OCI-M2 (cell line): ENCODE measurements at regions not wholly inside any gene's neighbourhood (a gene's known extent, or its start where the extent isn't known, plus 50 kb on each side); places are given as distances from the start of the nearest gene placed in this dataset.

ENCODE experiments used
- DNase-seq: peaks from one replicate; lab custom pipeline; 2025; ENCODE audit not compliant: unreplicated experiment; lab: John Stamatoyannopoulos, UW

DNA sequence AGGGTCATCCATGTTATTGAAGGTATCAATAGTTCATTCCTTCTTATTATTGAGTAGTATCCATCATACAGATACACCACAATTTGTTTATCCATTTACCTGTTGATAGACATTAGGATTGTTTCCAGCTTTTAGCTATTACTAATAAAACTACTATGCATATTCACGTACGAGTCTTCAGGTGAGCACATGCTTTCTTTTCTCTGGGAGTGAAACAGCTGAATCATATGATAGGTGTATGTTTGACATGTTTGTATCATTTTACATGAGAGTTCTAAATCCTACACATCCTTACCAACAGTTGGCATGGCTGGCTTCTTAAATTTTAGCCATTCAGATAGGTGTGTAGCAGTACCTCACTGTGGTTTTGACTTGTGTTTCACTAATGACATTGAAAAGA, 556.6 kb upstream of the DIPK2B start:
- no peak for DNase-seq

DNA sequence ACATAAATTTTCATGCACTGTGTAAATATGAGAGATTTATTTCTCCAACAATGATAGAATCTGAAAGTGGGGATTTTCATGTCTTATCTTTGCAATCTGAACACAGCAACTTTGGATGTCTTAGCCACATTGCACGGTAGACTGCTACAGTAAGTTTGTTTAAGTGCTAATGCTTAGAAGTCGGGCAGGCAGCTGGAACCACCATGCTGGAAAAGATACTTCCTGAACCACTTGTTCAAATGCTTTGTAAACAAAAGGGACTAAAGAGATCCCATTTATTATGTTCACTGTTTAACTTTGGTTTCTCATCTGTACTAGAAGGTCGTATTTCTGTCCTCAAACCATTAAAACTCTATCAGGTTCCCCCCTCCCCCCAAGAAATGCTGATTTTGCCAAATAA, 555.9 kb upstream of the DIPK2B start:
- no peak for DNase-seq

DNA sequence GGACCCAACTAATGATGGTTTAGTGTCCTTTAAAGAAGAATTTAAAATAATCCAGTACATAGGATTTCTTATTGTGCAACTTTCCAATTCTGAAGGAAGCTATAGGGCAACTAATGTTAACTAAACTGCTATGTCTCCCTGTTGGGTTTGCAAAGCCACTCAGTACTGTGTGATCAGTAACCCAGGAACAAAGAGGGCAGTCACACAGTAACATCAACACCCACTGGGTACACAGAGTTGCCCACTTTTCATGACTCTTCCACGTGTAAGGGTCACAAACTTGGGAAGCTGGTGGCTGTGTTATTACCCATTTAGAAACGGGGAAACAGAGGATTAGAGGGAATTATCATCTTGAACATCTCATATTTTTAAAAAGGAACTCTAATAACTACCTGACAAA, 555.0 kb upstream of the DIPK2B start:
- no peak for DNase-seq

DNA sequence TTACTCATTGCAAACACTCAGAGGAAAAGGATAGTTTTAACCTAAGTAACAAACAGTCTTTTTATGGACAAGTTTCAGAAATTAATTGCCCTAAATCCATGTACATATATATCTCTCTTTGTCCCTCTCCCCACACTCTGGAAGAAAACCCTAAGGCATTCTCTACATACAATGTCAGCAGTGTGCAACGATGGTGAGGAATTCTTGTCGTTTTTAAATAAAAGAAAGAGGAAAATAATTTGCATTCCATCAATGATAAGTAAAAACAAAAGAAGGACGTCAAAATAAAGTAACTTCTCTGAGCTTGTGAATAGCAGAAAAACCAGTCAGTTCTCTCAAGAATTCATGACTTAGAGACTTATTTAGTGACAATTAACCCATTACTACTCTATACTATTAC, 550.5 kb upstream of the DIPK2B start:
- no peak for DNase-seq

DNA sequence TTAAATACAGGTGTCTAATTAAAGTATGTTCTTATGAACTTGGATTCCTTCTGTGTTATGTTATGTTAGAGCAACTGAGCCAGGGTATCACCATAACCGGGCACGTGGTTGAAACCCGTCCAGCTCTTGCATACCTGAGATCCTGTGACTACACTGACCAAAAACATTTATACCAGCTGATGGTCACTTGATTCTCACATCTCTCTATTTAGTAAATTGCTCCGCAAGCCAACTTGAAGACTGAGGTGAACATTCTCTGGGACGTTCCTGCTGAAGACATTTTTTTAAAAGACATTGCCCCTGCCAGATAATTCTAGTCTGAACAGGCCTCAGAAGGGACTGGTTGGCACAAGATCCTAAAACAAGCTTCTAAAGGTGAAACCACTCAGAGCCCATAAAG, 550.0 kb upstream of the DIPK2B start:
- DNase-seq = no peak

DNA sequence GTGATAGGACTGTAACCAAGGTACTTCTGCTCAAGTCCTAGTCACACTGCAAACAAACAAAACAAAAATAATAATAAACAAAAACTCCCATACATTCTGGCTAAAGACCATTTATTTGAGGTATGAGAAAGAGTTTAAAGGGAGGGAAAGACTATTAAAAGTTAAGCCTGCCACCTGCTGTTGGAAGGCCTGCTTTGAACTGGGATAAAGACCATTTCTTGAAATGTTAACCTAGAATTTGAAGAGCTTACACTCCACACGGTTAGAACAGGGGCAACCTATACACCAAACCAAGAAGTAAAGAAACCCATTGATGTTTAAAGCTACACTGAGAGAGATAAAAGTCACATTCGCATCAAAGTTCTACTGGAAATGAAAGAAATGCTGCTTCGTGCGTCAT, 548.7 kb upstream of the DIPK2B start:
- DNase-seq = no peak

DNA sequence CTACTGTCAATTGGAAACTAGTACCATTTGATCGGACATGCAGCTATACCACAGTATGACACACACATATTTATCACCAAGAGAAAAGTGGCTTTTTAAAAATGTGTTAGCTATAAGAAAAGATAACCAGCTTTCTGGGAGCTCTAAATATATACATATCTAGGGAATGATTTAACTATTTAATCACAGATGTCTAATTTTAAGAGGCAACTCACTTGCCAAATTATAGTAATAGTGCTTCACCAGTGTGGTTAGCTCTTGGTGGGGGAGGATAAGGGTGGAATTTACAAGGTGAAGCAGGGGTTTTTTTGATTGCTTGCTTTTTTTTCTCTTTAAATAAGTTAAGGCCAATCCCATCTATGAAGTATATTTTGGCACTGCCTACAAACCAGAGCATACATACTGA, 547.7 kb upstream of the DIPK2B start:
- DNase-seq = no peak

DNA sequence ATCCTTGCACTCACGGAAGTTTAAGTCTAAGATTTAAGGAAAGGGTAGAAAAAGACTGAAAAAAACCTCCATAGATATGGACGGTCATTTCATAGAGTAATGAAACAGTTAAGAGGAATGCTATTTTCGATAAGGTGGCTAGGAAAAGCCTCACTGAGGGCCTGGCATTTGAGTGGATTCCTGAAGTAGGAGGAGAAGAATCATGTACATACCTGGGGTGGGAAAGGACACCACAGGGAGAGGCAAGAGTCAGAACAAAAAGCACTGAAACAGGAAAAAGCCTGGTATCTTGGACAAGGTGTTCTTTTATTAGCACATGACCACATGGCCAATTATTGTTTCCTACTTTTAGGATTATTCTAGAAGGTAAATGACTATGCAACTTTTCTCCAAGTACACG, 547.2 kb upstream of the DIPK2B start:
- no peak for DNase-seq

DNA sequence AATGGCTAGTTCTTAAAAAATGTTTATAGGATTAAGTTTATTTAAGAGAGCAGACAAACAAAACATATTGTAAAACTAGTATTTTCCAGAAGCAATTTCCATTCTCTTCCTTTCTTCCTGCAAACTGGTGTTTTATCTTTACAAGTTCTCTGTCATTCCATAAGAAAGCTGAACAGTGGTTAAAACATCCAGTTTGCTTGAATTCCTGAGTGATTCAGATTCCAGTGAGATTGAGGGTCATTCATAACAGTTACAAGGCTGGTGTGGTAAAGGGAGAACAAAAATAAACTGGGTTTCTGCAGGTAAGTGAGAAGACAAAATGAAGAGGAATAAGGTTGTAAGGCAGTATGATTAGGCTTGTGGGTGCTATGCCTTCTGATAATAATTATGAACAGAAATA, 544.8 kb upstream of the DIPK2B start:
- DNase-seq = no peak

DNA sequence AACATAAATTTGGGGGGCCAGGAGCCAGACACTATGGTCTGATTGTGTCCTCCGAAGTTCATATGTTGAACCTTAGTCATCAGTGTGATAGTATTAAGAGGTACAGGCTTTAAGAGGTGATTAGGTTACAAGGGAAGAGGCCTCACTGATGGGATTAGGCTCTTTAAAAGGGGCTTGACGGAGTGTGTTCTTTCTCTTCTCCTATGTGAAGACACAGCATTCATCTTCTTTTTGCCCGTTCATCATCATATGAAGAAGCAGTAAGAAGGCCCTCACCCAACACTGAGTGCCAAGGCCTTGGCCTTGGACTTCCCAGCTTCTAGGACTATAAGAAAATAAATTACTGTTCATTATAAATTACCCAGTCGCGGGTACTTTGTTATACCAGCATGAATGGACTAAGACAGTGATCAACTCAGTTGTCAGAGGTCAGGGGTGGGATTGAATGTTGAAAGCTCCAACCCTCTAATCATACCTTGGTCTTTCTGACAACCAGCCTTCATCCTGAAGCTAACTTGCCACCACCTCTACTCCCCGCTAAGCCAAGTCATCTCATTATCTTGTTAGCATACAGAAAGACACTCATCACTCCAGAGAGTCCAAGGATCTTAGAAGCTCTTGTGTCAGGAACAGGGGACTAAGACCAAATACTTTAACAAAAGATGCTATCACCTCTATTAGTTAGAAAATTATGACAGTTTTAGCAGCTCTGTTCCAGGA, 543.4 kb upstream of the DIPK2B start:
- DNase-seq = no peak

DNA sequence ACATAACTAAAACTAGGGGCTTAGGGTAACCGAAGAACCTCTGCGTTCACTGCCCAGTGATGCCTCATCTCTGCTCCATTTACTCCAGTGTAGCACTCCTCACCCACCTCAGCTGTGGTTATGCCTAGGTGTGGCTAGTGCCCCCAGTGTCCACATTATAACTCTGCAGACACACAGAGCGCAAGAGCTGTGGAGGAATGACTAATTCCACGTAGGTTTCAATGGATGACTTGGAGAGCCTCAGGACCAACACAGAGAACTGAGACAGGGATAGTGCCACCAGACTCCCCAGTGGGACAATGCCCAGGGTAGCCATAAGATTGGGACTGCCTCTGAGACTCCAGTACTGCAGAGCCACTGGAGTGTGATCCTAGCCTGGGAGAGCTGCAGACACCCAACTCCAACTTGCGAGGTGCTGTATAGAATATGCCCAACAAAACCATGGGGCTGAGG, 542.4 kb upstream of the DIPK2B start:
- DNase-seq = no peak

DNA sequence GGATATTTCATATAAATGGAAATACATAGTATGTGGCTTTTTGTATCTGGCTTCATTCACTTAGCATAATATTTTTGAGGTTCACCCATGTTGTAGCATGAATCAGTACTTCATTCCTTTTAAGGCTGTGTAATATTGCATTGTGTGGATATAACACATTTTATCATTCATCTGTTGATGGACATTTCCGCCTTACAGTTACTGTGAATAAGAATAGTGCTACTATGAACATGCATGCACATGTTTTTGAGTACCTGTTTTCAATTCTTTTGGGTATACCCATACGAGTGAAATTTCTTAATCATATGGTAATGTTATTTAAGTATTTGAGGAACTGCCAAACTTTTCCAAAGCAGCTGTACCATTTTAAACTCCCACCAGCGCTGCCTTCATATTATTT, 539.6 kb upstream of the DIPK2B start:
- no peak for DNase-seq

DNA sequence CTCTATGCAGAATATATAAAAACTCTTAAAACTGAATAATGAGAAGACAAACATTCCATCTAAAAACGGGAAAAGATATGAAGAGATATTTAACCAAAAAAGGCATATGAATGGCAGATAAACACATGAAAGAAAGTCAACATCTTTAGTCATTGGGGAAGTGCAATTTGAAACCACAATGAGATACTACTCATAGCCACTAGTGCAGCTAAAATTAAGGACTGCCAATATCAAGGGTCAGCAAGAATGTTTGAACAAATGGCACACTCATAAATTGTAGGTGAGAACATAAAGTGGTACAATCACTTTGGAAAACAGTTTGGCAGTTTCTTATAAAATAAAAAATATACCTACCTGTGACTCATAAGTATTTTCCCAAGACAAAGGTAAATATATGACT, 534.9 kb upstream of the DIPK2B start:
- no peak for DNase-seq

DNA sequence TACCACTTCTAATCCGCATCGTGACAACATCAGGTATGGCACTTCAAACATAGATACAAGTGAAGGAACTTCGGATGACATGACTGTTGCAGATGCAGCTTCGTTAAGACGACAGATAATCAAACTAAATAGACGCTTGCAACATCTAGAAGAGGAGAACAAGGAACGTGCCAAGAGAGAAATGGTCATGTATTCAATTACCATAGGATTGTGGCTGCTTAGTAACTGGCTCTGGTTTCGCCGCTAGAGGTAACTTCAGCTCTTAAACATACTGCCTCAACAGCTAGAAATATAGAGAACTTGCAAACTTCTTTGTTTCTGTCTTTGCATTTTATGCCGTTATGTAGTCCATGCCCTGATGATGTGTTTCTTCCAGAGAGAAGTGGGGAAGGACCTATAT, 530.8 kb upstream of the DIPK2B start:
- DNase-seq = no peak

DNA sequence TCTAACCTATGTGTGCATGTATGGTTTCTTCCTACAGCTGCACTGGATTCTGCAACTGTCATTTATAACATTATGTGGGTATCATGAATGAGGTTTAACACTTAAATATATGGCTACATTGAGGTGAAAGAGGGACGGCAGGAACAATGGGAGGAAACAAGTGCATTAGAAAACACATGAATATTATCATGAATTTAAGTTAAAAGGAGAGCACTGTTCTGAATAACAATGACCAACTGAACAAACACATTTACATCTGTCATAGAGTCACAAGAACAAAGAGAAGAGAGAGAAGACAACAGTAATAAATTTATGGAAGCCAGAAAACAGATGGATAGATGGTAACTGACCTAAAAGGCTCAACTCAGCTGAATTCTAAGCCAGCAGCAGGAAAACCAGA, 527.1 kb upstream of the DIPK2B start:
- no peak for DNase-seq

DNA sequence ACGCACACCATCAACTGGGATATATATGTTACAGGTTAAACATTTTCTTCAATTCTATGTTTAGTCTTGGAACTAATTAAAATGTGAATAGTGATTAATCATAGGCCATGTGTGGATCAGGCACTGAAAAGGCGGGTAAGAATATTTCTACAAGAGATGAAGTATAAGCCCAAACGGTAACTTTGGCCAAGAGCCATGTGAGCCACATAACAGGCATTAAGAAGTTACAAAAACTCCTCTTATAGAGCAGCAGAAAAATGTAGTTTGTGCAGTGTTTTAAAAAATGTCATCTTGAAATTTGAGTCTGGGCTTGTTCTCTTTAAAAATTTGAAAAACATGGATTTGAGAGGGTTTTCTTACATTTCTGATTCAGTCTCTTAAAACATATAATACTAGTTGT, 521.8 kb upstream of the DIPK2B start:
- DNase-seq = no peak

DNA sequence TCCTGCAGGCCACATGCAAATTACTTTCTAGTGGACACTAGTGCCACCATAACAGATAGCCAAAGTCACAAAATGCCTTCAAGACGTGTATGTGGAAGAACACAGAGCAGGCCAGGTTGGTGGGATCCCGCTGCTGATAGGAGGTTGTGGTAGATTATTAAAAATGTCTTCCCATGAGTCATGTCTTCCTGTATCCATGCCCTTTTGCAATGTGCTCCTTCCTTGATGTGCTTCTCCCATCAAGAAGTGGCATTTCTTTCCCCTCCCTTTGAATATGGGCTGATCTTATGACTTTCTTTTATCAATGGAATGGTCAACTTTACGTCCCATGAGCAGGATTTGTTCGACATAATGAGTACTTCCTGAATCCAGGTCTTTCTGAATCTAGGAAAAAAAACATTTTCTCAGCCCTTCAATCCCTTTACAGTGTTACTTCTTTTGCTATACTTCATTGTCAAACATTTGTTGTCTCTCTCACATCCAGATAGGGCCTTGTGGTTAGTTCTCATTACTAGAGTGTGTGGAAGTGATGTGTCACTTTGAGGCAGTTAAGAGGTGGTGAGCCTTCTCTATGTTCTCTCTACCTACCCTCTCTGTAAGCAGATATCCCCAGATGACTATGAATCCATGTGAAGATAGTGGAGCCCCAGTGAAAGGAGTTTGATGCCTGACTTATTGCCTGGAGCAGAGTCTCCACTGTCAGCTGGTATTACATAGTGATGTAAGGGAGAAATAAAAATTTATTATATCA, 519.2 kb upstream of the DIPK2B start:
- DNase-seq = no peak

DNA sequence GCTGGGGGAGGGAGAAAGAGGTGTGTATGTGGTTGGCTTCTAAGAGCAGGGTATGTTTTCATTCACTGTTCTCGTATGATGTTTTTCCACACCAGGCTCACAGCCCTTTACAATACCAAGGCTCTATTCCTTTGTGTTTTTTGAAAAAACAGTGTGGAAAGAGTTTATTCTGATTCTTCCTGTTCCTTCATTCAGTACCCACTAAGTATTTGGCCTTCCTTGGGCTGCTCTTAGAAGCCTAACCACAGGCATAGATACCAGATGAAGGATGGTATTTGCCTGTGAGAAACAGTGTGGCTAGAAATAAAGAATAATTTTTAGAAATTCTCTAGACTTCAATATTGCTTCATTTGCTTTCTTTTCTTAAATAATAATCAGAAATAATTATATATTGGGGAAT, 518.0 kb upstream of the DIPK2B start:
- no peak for DNase-seq

DNA sequence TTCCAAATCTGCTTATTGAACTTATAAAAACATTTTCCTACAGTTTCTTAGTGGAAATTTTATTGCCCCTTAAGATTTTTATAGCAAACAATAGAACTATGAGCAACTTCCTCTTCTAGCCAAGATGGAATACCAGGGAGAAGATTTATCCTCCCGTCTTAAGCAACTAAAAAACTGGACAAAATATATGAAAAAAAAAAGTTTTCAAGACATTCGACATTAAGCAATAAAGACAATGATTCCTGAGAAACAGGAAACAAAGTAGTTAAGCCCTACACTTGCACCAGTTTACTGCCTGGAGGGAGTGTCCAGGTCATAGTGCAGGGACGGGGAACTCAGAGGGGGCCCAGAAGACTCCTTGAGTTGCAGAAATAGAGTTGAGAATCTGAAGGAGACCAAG, 516.1 kb upstream of the DIPK2B start:
- DNase-seq = no peak

DNA sequence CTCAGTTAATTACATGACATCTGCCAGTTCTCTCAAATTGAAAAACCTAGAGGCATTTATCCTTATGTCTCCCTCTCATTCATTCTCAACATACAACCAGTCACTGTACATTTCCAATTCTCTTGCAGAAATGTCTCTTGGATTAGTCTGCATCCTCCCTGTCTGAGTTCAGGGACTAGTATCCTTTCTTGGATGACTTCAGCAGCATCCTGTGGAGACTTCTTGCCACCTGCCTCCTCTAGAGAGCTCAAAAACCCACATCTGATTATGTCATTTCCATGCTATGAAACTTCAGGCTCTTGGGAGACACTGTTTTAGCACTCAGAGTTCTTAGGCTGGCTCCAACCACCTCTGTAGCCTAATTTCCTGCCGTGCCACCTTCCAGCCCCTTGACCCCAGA, 515.1 kb upstream of the DIPK2B start:
- DNase-seq = no peak

DNA sequence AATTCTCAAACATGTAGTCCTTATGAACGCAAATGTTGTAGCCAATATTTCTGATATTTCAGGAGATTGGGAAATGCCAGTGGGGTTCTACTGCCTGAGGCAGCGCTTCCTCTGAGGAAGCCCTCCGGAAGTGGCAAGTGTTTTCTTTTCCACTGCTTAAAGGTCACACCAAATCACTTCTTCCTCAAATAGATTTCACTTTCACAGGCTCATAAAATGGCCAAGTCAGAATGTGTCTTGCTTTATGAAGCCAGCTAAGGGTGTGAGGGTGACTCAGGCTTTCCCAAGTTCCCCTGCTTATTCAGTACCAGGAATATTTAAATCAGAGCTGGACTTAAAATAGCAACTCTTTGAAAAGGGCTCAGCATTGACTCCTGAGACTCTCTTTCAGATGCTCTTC, 514.2 kb upstream of the DIPK2B start:
- no peak for DNase-seq

DNA sequence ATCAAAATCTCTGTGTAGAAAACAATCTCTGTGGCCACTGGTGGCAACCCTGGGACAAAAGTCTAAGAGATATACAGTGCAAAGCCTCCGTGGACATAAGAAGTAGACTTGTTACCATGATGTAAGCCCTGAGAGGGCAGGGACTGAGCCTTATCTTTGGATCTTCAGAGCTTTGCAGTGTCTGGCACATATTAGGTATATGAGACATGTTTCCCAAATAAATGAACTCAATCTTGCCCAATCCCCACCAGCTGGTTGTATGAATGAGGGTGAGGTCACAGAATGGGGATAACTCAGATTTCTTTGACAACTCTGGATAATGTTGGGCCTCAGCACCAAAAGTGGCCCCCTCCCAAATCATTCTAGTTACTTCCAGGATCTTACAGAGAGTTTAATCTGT, 511.4 kb upstream of the DIPK2B start:
- no peak for DNase-seq

DNA sequence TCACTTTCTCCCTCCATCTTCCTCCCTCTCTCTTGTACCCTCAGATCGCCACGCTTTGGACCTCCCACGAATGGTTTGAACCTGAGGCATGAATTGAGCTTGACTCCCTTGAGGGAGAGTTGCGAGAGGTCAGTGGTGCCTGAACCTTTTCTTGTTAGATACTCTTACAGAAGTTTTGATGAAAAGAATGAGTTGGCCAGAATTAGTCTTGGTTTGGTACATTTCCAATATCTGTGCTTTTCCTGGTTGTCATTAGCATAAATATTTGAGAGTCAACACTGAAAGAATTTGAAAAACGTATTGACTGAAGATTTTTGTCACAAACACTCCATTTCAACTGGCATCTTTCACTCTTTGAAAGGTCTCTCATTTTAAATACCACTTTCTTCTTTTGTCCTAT, 510.6 kb upstream of the DIPK2B start:
- DNase-seq = no peak
